ENCODE measurements at regions not wholly inside any gene's neighbourhood (a gene's known extent, or its start where the extent isn't known, plus 50 kb on each side); places are given as distances from the start of the nearest gene placed in this dataset.

DNA sequence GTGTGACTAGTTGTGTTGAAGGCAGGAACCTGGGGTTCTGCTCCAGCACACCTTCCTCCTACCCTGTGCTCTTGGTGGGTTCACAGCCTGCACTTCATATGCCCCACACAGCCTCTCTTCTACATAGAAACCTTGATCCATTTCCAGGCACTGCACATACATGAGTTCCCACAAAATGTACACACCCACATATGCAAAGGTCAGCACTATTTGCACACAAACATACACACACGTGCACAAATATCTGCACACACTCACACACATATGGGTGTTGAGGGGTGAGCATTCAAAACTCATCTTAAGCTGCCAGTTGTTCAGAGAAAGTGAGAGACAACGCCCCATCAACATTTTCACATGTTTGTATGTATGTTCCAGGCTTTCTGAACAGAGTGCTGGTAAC is 201.0 kb downstream of the BARX2 start:
- TF ChIP-seq POLR2A (IDR thresholded peaks at IDR 0.05), result no peak
- TF ChIP-seq, protein P1, sequence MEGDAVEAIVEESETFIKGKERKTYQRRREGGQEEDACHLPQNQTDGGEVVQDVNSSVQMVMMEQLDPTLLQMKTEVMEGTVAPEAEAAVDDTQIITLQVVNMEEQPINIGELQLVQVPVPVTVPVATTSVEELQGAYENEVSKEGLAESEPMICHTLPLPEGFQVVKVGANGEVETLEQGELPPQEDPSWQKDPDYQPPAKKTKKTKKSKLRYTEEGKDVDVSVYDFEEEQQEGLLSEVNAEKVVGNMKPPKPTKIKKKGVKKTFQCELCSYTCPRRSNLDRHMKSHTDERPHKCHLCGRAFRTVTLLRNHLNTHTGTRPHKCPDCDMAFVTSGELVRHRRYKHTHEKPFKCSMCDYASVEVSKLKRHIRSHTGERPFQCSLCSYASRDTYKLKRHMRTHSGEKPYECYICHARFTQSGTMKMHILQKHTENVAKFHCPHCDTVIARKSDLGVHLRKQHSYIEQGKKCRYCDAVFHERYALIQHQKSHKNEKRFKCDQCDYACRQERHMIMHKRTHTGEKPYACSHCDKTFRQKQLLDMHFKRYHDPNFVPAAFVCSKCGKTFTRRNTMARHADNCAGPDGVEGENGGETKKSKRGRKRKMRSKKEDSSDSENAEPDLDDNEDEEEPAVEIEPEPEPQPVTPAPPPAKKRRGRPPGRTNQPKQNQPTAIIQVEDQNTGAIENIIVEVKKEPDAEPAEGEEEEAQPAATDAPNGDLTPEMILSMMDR (IDR thresholded peaks at IDR 0.05), result no peak

All from sigmoid colon (tissue), 3 donors.